PC-3 (cell line): ENCODE measurements at regions not wholly inside any gene's neighbourhood (a gene's known extent, or its start where the extent isn't known, plus 50 kb on each side); places are given as distances from the start of the nearest gene placed in this dataset.

ENCODE experiments used
- ATAC-seq: fragments of 200-7000 bp; cut with Tn5 transposase; 2 replicates; pipeline ENCODE4 v1.9.1; 2020; ENCODE audit warnings: mild to moderate bottlenecking, moderate library complexity
- BruUV-seq: library from RNA; stranded (reverse); fragments of 400-500 nt; replicated peaks from 2 replicates; lab custom pipeline; 2021; lab: Mats Ljungman, UMichigan
- CTCF ChIA-PET: fragments of 300-600 bp; sonication (Branson Sonifier 250); formaldehyde crosslinking; loops from one replicate; lab custom pipeline; 2022; ENCODE audit warnings: antibody characterized with exemption; lab: Charles Lee
- POLR2A ChIA-PET: fragments of 300-600 bp; sonication (Branson Sonifier 250); formaldehyde crosslinking; loops from one replicate; lab custom pipeline; 2022; ENCODE audit warnings: antibody characterized with exemption; ENCODE audit not compliant: unreplicated experiment; lab: Charles Lee
- DNase-seq: peaks from one replicate; pipeline ENCODE4 v3.0.0-alpha.2; 2015
- H2AFZ ChIP-seq: fragments of 300-600 bp; sonication (generic); 2 replicates; pipeline ENCODE4 v1.6.0; 2016; ENCODE audit warnings: antibody characterized with exemption, low read length
- H3F3A ChIP-seq: fragments of 300-600 bp; sonication (generic); one replicate; pipeline ENCODE4 v1.6.0; 2017; ENCODE audit warnings: antibody characterized with exemption, low read length, control low read depth, mild to moderate bottlenecking; ENCODE audit not compliant: unreplicated experiment
- H3K27ac ChIP-seq: fragments of 300-600 bp; sonication (generic); 2 replicates; pipeline ENCODE4 v1.5.1; 2016; ENCODE audit warnings: mild to moderate bottlenecking, low read length
- H3K27me3 ChIP-seq: fragments of 300-600 bp; sonication (generic); 2 replicates; pipeline ENCODE4 v1.6.1; 2016; ENCODE audit warnings: low read length, mixed read lengths
- H3K36me3 ChIP-seq: fragments of 300-600 bp; sonication (generic); 2 replicates; pipeline ENCODE4 v1.6.1; 2016; ENCODE audit warnings: low read depth, mixed run types, low read length, mixed read lengths
- H3K4me1 ChIP-seq: fragments of 300-600 bp; sonication (generic); 2 replicates; pipeline ENCODE4 v1.5.1; 2016; ENCODE audit warnings: low read length; ENCODE audit not compliant: insufficient read depth
- H3K4me2 ChIP-seq: fragments of 300-600 bp; sonication (generic); 2 replicates; pipeline ENCODE4 v1.6.0; 2016; ENCODE audit warnings: low read length
- H3K4me3 ChIP-seq: fragments of 300-600 bp; sonication (generic); 2 replicates; pipeline ENCODE4 v1.5.1; 2016; ENCODE audit warnings: mild to moderate bottlenecking, low read length, mixed read lengths
- H3K79me2 ChIP-seq: fragments of 300-600 bp; sonication (generic); 2 replicates; pipeline ENCODE4 v1.6.1; 2017; ENCODE audit warnings: low read length, mixed read lengths
- H3K9ac ChIP-seq: fragments of 300-600 bp; sonication (generic); 2 replicates; pipeline ENCODE4 v1.6.0; 2016; ENCODE audit warnings: mild to moderate bottlenecking, low read length
- H3K9me2 ChIP-seq: fragments of 300-600 bp; sonication (generic); replicated peaks from 2 replicates; pipeline ENCODE4 v1.6.1; 2016; ENCODE audit warnings: mixed run types, low read length, mixed read lengths
- H3K9me3 ChIP-seq: fragments of 300-600 bp; sonication (generic); 2 replicates; pipeline ENCODE4 v1.6.1; 2016; ENCODE audit warnings: low read length, mixed read lengths
- H4K20me1 ChIP-seq: fragments of 300-600 bp; sonication (generic); 2 replicates; pipeline ENCODE4 v1.6.1; 2016; ENCODE audit warnings: low read length, mixed read lengths
- EZH2 ChIP-seq: fragments of 300-600 bp; sonication (generic); IDR thresholded peaks from one replicate; pipeline ENCODE4 v1.6.1; 2017; ENCODE audit warnings: antibody characterized with exemption, mild to moderate bottlenecking, low read length; ENCODE audit not compliant: unreplicated experiment
- EZH2phosphoT487 ChIP-seq: fragments of 300-600 bp; sonication (generic); IDR thresholded peaks from 2 replicates; pipeline ENCODE4 v1.6.1; 2018; ENCODE audit warnings: mild to moderate bottlenecking, antibody characterized with exemption, low read length, borderline replicate concordance
- intact Hi-C: fragments of 100-400 bp; cut with micrococcal nuclease; formaldehyde crosslinking; loops from 2 replicates; pipeline ENCODE4 v1.9.0; 2023
- TF ChIP-seq, protein P1 (sequence below): fragments of 300-600 bp; sonication (generic); conservative IDR thresholded peaks from 2 replicates; pipeline ENCODE4 v1.5.1; 2017; ENCODE audit warnings: antibody characterized with exemption, low read depth, mild to moderate bottlenecking, low read length

DNA sequence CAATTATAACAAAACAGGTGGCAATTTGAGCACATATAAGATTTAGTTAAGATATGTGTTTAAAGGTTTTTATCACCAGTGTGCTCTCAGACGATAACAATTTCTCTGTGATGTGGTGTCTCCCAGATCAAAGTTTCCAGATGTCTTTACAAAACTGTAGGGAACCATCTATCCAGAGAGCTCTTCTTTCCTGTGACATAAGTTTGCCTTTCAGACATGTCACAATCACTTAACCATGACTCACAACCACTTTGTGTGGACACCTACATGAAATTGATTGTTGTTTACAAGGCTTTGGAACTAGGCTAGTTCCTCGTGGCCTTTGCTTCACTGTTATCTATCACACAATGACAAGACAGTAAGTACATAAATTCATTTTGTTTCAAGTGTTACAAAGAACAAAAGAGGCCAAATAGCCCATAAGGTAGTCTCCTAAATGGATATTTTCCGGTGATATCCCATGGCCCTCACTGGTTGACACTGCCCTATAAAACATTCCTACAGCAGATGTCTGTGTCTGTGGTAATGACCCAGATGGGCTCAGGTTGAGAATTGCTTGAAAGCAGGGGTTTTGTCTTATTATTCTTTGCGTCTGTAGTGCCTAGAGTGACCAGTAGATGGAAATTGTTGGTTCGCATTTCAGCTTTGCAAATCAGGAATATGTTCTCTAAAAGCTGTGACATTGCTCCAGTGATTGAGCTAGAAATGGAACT is 297.8 kb upstream of the FAM241A start:
- intact Hi-C loops, result no loop called here
- CTCF ChIA-PET, result interaction anchor here (0.8 kb wide), 1 partner anchor 90 kb away, joined by 5 read pairs; no protein-coding TSS in a partner anchor
- Histone ChIP-seq H3K9ac (no peak overlapping the region), H3K27ac (no peak overlapping the region), H3K79me2 (no peaks in the 10 kb centered on the region), H3K9me3 (no peaks in the 10 kb centered on the region), H4K20me1 (no peaks in the 10 kb centered on the region), H3K4me1 (no peaks in the 10 kb centered on the region), H3F3A (no peaks in the 10 kb centered on the region), H3K27me3 (no peaks in the 10 kb centered on the region), H3K4me3 (no peak overlapping the region), H2AFZ (no peak overlapping the region), H3K9me2 (no peaks in the 10 kb centered on the region), H3K36me3 (no peaks in the 10 kb centered on the region), H3K4me2 (no peak overlapping the region)
- ATAC-seq (no peak), DNase-seq (peak; percentile 17)
- BruUV-seq, result no TSS peak
- POLR2A ChIA-PET, result interaction anchor here (0.7 kb wide), 1 partner anchor 123 kb away, joined by 3 read pairs; no protein-coding TSS in a partner anchor
- TF ChIP-seq EZH2 (no peak), EZH2phosphoT487 (no peak)
- TF ChIP-seq, protein P1, sequence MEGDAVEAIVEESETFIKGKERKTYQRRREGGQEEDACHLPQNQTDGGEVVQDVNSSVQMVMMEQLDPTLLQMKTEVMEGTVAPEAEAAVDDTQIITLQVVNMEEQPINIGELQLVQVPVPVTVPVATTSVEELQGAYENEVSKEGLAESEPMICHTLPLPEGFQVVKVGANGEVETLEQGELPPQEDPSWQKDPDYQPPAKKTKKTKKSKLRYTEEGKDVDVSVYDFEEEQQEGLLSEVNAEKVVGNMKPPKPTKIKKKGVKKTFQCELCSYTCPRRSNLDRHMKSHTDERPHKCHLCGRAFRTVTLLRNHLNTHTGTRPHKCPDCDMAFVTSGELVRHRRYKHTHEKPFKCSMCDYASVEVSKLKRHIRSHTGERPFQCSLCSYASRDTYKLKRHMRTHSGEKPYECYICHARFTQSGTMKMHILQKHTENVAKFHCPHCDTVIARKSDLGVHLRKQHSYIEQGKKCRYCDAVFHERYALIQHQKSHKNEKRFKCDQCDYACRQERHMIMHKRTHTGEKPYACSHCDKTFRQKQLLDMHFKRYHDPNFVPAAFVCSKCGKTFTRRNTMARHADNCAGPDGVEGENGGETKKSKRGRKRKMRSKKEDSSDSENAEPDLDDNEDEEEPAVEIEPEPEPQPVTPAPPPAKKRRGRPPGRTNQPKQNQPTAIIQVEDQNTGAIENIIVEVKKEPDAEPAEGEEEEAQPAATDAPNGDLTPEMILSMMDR, result peak; percentile 38; the same call in 1 of the 2 replicates

DNA sequence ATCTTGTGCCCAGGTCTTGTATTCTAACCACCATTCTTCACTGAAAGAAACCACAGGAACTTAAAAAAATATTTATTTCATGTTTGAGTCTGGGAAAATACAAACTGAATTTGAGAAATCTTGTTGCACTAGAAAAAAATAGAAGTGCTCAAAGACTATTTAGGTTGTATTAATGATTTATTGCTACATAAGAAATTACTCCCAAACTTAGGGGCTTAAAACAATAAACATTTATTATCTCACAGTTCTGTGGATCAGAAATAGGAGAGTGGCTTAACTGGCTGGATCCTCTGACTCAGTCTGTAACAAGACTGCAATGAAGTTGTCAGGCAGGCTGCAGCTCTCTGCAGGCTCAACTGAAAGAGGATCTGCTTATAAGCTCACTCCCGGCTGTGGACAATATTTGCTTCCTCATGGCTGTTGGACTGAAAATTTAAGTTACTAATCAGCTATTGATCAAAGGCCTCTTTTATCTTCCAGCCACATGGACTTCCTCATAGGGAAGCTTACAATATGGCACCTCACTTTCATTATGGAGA is 295.4 kb upstream of the FAM241A start:
- Histone ChIP-seq H3K9me3 (no peaks in the 10 kb centered on the region), H2AFZ (no peak overlapping the region), H3K36me3 (no peaks in the 10 kb centered on the region), H3K9me2 (no peaks in the 10 kb centered on the region), H3K4me1 (no peaks in the 10 kb centered on the region), H3K9ac (no peak overlapping the region), H3K27me3 (no peaks in the 10 kb centered on the region), H3F3A (no peaks in the 10 kb centered on the region), H3K4me3 (no peak overlapping the region), H4K20me1 (no peaks in the 10 kb centered on the region), H3K27ac (no peak overlapping the region), H3K4me2 (no peak overlapping the region), H3K79me2 (no peaks in the 10 kb centered on the region)
- POLR2A ChIA-PET, result no interaction called here
- TF ChIP-seq EZH2 (no peak), EZH2phosphoT487 (no peak)
- TF ChIP-seq, protein P1, result no peak
- DNase-seq, result no peak
- BruUV-seq, result no TSS peak
- ATAC-seq, result no peak
- intact Hi-C loops, result loop anchor here (10.0 kb wide), 1 partner anchor 185 kb away; no protein-coding TSS in a partner anchor
- CTCF ChIA-PET, result interaction anchor here (0.6 kb wide), 1 partner anchor 1111 kb away, joined by 4 read pairs; no protein-coding TSS in a partner anchor
